ENCODE measurements at regions not wholly inside any gene's neighbourhood (a gene's known extent, or its start where the extent isn't known, plus 50 kb on each side); places are given as distances from the start of the nearest gene placed in this dataset.
"Not testable (repeated sequence)": the region's sequence is repeated elsewhere in the genome, so short reads cannot be mapped to it uniquely, and the experiment has no call there.

- DNase-seq: not testable (repeated sequence)
These were observed 84.7 kb downstream of the METTL2B start for GRCh38 chr7:128561116-128561722.

- not testable (repeated sequence) for DNase-seq
These were observed 86.2 kb downstream of the METTL2B start for GRCh38 chr7:128562795-128563194.

- not testable (repeated sequence) for DNase-seq
These were observed 87.7 kb downstream of the METTL2B start for GRCh38 chr7:128564123-128564700.

- not testable (repeated sequence) for DNase-seq
These were observed 88.7 kb downstream of the METTL2B start for GRCh38 chr7:128564932-128565864.

- not testable (repeated sequence) for DNase-seq
These were observed 96.8 kb upstream of the GARIN1A start for GRCh38 chr7:128575277-128575676.

- DNase-seq: not testable (repeated sequence)
These were observed 95.1 kb upstream of the GARIN1A start for GRCh38 chr7:128576953-128577352.

GRCh38 chr7:128579843-128580242 lies 92.2 kb upstream of the GARIN1A start:
- not testable (repeated sequence) for DNase-seq

GRCh38 chr7:128581100-128581499 lies 91.0 kb upstream of the GARIN1A start:
- DNase-seq: not testable (repeated sequence)

GRCh38 chr7:128581825-128582561 lies 90.1 kb upstream of the GARIN1A start:
- DNase-seq: not testable (repeated sequence)

- not testable (repeated sequence) for DNase-seq
These were observed 85.4 kb upstream of the GARIN1A start for GRCh38 chr7:128586715-128587114.

GRCh38 chr7:128591705-128592104 lies 80.4 kb upstream of the GARIN1A start:
- DNase-seq: peak in 13 of 56 donors; percentile 1 to 53 (median 21)

- not testable (repeated sequence) for DNase-seq
These were observed 79.9 kb upstream of the GARIN1A start for GRCh38 chr7:128592209-128592608.

- DNase-seq: not testable (repeated sequence)
These were observed 78.0 kb upstream of the GARIN1A start for GRCh38 chr7:128594061-128594460.

- not testable (repeated sequence) for DNase-seq
These were observed 75.6 kb upstream of the GARIN1A start for GRCh38 chr7:128596336-128597128.

GRCh38 chr7:128598946-128599345 lies 73.1 kb upstream of the GARIN1A start:
- not testable (repeated sequence) for DNase-seq

- peak in 7 of 56 donors; percentile 2 to 58 (median 9) for DNase-seq
These were observed 63.2 kb upstream of the GARIN1A start for GRCh38 chr7:128608678-128609421.

- not testable (repeated sequence) for DNase-seq
These were observed 58.7 kb upstream of the GARIN1A start for GRCh38 chr7:128613366-128613765.

GRCh38 chr7:128614812-128615211 lies 57.3 kb upstream of the GARIN1A start:
- not testable (repeated sequence) for DNase-seq

- not testable (repeated sequence) for DNase-seq
These were observed 55.3 kb upstream of the GARIN1A start for GRCh38 chr7:128616799-128617198.
